Liver (tissue), 8 donors: ENCODE measurements at regions not wholly inside any gene's neighbourhood (a gene's known extent, or its start where the extent isn't known, plus 50 kb on each side); places are given as distances from the start of the nearest gene placed in this dataset.

Experiments
- DNase-seq: peaks from one replicate; pipeline ENCODE4 v3.0.0-alpha.2; 2017; ENCODE audit warnings: low spot score
- H3K27ac ChIP-seq, 2 donors: one replicate each; pipeline ENCODE4 v1.7.0; 2013; ENCODE audit warnings: inconsistent platforms in 2 of 2, low read length in 2 of 2, control low read depth in 1 of 2, low read depth in 1 of 2, mild to moderate bottlenecking in 1 of 2
- H3K27me3 ChIP-seq, 4 donors: one replicate each; pipeline versions ENCODE4 v1.6.1 to v1.7.0; 2013; ENCODE audit warnings: low read length in 3 of 4, inconsistent platforms in 1 of 4, mild to moderate bottlenecking in 1 of 4, moderate library complexity in 1 of 4; ENCODE audit not compliant: control insufficient read depth in 4 of 4, insufficient read depth in 4 of 4
- H3K36me3 ChIP-seq, 4 donors: one replicate each; pipeline versions ENCODE4 v1.6.1 to v1.7.0; 2013; ENCODE audit warnings: low read length in 3 of 4, mild to moderate bottlenecking in 3 of 4, low read depth in 1 of 4, moderate library complexity in 1 of 4; ENCODE audit not compliant: control insufficient read depth in 4 of 4, insufficient read depth in 3 of 4
- H3K4me1 ChIP-seq, 4 donors: one replicate each; pipeline versions ENCODE4 v1.6.1 to v1.7.0; 2013; ENCODE audit warnings: low read length in 3 of 4, mild to moderate bottlenecking in 3 of 4, moderate library complexity in 1 of 4; ENCODE audit not compliant: control insufficient read depth in 4 of 4, insufficient read depth in 4 of 4
- H3K4me3 ChIP-seq, 3 donors: one replicate each; pipeline versions ENCODE4 v1.6.1 to v1.7.0; 2013; ENCODE audit warnings: low read length in 3 of 3, control low read depth in 1 of 3, low read depth in 1 of 3, mild to moderate bottlenecking in 1 of 3
- H3K9ac ChIP-seq, 2 donors: one replicate each; pipeline ENCODE4 v1.7.0; 2013; ENCODE audit warnings: low read length in 2 of 2, mild to moderate bottlenecking in 2 of 2, moderate library complexity in 2 of 2, control low read depth in 1 of 2, low read depth in 1 of 2
- H3K9me3 ChIP-seq, 4 donors: one replicate each; pipeline versions ENCODE4 v1.6.1 to v1.7.0; 2013; ENCODE audit warnings: low read length in 3 of 4; ENCODE audit not compliant: control insufficient read depth in 4 of 4
- EGR1 ChIP-seq, 2 donors: IDR thresholded peaks; 2 replicates each; pipeline ENCODE4 v1.6.1; 2016 to 2018; ENCODE audit warnings: antibody characterized with exemption in 2 of 2, low read depth in 2 of 2
- FOXA1 ChIP-seq: IDR thresholded peaks from 2 replicates; pipeline ENCODE4 v1.6.1; 2016; ENCODE audit warnings: antibody characterized with exemption
- FOXA2 ChIP-seq: IDR thresholded peaks from 2 replicates; pipeline ENCODE4 v1.6.1; 2016; ENCODE audit warnings: antibody characterized with exemption
- HNF4A ChIP-seq, 2 donors: conservative IDR thresholded peaks; 2 replicates each; pipeline ENCODE4 v1.6.1; 2016; ENCODE audit warnings: antibody characterized with exemption in 2 of 2, mild to moderate bottlenecking in 2 of 2
- HNF4G ChIP-seq: IDR thresholded peaks from 2 replicates; pipeline ENCODE4 v1.6.1; 2016; ENCODE audit warnings: antibody characterized with exemption
- NR2F2 ChIP-seq: IDR thresholded peaks from 2 replicates; pipeline ENCODE4 v1.6.1; 2016; ENCODE audit warnings: antibody characterized with exemption
- RAD21 ChIP-seq, 2 donors: IDR thresholded peaks; 2 replicates each; pipeline ENCODE4 v1.6.1; 2016; ENCODE audit warnings: antibody characterized with exemption in 2 of 2, mild to moderate bottlenecking in 2 of 2
- RXRA ChIP-seq, 2 donors: IDR thresholded peaks; 2 replicates each; pipeline ENCODE4 v1.6.1; 2017 to 2018; ENCODE audit warnings: antibody characterized with exemption in 2 of 2, mild to moderate bottlenecking in 1 of 2
- SP1 ChIP-seq: IDR thresholded peaks from 2 replicates; pipeline ENCODE4 v1.6.1; 2018; ENCODE audit warnings: antibody characterized with exemption, mild to moderate bottlenecking
- TAF1 ChIP-seq: conservative IDR thresholded peaks from 2 replicates; pipeline ENCODE4 v1.6.1; 2016; ENCODE audit warnings: antibody characterized with exemption, mild to moderate bottlenecking
- WGBS: extraction: QIAGEN DNeasy Blood & Tissue Kit; methylation state at CpG from one replicate; pipeline ENCODE4 v1.1.7; 2013; 5-methylcytosine and 5-hydroxymethylcytosine counted together
- TF ChIP-seq, protein P1 (sequence below): IDR thresholded peaks from 2 replicates; pipeline ENCODE4 v1.6.1; 2016; ENCODE audit warnings: antibody characterized with exemption
- TF ChIP-seq, protein P2 (sequence below): fragments of 150-350 bp; IDR thresholded peaks from 2 replicates; pipeline ENCODE4 v1.5.1; 2017; ENCODE audit warnings: improper control_type of control experiment, low read depth, low read length; ENCODE audit not compliant: missing input control
- TF ChIP-seq, protein P3 (sequence below): IDR thresholded peaks from 2 replicates; pipeline ENCODE4 v1.6.1; 2016; ENCODE audit warnings: antibody characterized with exemption, mild to moderate bottlenecking
- TF ChIP-seq, protein P4 (sequence below): IDR thresholded peaks from 2 replicates; pipeline ENCODE4 v1.6.1; 2016; ENCODE audit warnings: antibody characterized with exemption
- TF ChIP-seq, protein P5 (sequence below): IDR thresholded peaks from 2 replicates; pipeline ENCODE4 v1.6.1; 2016; ENCODE audit warnings: antibody characterized with exemption
- donor health status: healthy.
- donor health status: healthy.
- donor health status: healthy.
- donor health status: healthy.
- donor health status: healthy.

DNA sequence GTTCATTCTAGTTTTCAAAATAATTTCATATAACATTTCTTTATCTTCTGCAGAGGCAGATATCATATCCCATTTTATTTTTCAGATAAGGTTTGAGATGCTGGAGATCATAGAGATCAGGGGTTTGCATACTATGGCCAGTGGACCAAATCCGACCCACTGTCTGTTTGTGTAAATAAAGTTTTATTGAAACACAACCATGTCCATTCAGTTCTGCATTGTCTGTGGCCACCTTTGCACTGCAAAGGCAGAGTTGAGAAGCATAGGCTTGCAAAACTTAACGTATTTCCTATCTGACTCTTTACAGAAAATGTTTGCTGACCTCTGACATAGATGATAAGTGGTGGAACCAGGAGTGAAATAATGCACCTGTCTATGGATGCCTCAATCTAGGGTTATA lies 63.9 kb upstream of the SOD3 start:
- Histone ChIP-seq H3K9me3 (no peaks in the 10 kb centered on the region), H3K4me3 (no peak overlapping the region), H3K27ac (no peak overlapping the region), H3K4me1 (no peaks in the 10 kb centered on the region), H3K36me3 (no peaks in the 10 kb centered on the region), H3K27me3 (peaks cover 0 to 3% (median 0%) of the 10 kb centered on the region in 4 donors), H3K9ac (no peak overlapping the region)
- no peak for DNase-seq
- TF ChIP-seq, protein P1, sequence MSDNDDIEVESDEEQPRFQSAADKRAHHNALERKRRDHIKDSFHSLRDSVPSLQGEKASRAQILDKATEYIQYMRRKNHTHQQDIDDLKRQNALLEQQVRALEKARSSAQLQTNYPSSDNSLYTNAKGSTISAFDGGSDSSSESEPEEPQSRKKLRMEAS = no peak
- TF ChIP-seq, protein P2, sequence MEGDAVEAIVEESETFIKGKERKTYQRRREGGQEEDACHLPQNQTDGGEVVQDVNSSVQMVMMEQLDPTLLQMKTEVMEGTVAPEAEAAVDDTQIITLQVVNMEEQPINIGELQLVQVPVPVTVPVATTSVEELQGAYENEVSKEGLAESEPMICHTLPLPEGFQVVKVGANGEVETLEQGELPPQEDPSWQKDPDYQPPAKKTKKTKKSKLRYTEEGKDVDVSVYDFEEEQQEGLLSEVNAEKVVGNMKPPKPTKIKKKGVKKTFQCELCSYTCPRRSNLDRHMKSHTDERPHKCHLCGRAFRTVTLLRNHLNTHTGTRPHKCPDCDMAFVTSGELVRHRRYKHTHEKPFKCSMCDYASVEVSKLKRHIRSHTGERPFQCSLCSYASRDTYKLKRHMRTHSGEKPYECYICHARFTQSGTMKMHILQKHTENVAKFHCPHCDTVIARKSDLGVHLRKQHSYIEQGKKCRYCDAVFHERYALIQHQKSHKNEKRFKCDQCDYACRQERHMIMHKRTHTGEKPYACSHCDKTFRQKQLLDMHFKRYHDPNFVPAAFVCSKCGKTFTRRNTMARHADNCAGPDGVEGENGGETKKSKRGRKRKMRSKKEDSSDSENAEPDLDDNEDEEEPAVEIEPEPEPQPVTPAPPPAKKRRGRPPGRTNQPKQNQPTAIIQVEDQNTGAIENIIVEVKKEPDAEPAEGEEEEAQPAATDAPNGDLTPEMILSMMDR = no peak
- TF ChIP-seq RXRA (IDR thresholded peaks at IDR 0.05) (no peak), SP1 (no peak), RAD21 (IDR thresholded peaks at IDR 0.05) (no peak), EGR1 (IDR thresholded peaks at IDR 0.05; ENCODE audit: low read depth in 2 of 2) (no peak), TAF1 (no peak), FOXA2 (no peak), FOXA1 (no peak), HNF4A (conservative IDR thresholded peaks at IDR 0.05) (no peak)
- TF ChIP-seq, protein P3, sequence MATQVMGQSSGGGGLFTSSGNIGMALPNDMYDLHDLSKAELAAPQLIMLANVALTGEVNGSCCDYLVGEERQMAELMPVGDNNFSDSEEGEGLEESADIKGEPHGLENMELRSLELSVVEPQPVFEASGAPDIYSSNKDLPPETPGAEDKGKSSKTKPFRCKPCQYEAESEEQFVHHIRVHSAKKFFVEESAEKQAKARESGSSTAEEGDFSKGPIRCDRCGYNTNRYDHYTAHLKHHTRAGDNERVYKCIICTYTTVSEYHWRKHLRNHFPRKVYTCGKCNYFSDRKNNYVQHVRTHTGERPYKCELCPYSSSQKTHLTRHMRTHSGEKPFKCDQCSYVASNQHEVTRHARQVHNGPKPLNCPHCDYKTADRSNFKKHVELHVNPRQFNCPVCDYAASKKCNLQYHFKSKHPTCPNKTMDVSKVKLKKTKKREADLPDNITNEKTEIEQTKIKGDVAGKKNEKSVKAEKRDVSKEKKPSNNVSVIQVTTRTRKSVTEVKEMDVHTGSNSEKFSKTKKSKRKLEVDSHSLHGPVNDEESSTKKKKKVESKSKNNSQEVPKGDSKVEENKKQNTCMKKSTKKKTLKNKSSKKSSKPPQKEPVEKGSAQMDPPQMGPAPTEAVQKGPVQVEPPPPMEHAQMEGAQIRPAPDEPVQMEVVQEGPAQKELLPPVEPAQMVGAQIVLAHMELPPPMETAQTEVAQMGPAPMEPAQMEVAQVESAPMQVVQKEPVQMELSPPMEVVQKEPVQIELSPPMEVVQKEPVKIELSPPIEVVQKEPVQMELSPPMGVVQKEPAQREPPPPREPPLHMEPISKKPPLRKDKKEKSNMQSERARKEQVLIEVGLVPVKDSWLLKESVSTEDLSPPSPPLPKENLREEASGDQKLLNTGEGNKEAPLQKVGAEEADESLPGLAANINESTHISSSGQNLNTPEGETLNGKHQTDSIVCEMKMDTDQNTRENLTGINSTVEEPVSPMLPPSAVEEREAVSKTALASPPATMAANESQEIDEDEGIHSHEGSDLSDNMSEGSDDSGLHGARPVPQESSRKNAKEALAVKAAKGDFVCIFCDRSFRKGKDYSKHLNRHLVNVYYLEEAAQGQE = no peak
- TF ChIP-seq, protein P4, sequence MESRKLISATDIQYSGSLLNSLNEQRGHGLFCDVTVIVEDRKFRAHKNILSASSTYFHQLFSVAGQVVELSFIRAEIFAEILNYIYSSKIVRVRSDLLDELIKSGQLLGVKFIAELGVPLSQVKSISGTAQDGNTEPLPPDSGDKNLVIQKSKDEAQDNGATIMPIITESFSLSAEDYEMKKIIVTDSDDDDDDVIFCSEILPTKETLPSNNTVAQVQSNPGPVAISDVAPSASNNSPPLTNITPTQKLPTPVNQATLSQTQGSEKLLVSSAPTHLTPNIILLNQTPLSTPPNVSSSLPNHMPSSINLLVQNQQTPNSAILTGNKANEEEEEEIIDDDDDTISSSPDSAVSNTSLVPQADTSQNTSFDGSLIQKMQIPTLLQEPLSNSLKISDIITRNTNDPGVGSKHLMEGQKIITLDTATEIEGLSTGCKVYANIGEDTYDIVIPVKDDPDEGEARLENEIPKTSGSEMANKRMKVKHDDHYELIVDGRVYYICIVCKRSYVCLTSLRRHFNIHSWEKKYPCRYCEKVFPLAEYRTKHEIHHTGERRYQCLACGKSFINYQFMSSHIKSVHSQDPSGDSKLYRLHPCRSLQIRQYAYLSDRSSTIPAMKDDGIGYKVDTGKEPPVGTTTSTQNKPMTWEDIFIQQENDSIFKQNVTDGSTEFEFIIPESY = no peak
- 57% methylated on average over 2 of the region's 2 CpGs for WGBS

DNA sequence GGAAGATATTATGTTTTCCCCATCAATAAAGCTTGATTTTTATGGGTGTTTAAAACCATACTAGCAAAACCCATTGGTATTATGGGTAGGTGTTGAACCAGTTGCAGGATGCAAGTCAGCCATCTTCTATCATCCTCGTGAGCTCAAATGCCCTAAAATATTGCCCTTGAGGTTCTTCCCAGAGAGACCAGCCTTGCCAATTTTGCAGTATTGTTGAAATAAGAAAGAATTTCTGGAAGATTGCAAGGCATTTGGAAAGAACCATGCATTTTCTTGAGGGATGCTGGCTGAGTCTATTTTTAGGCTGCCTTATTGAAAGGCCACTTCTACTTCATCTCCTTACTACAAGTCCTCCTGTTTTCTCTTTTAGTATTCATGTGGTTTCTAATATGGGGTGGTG lies 60.9 kb upstream of the SOD3 start:
- WGBS = 82% methylated on average over 1 of the region's 1 CpG
- H3K9me3 ChIP-seq = peaks cover 0 to 2% (median 1%) of the 10 kb centered on the region in 4 donors
- no peaks in the 10 kb centered on the region for H3K4me1 ChIP-seq
- H3K27ac ChIP-seq = no peak overlapping the region
- DNase-seq = no peak
- no peaks in the 10 kb centered on the region for H3K36me3 ChIP-seq
- H3K4me3 ChIP-seq = no peak overlapping the region
- H3K27me3 ChIP-seq = no peaks in the 10 kb centered on the region
- H3K9ac ChIP-seq = no peak overlapping the region
- TF ChIP-seq TAF1 = no peak
- TF ChIP-seq EGR1 (IDR thresholded peaks at IDR 0.05; ENCODE audit: low read depth in 2 of 2) = no peak
- TF ChIP-seq, protein P4 = no peak
- no peak for TF ChIP-seq FOXA2
- TF ChIP-seq SP1 = no peak
- TF ChIP-seq, protein P5, sequence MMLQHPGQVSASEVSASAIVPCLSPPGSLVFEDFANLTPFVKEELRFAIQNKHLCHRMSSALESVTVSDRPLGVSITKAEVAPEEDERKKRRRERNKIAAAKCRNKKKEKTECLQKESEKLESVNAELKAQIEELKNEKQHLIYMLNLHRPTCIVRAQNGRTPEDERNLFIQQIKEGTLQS = no peak
- TF ChIP-seq FOXA1 = no peak
- no peak for TF ChIP-seq RXRA (IDR thresholded peaks at IDR 0.05)
- no peak for TF ChIP-seq HNF4G
- TF ChIP-seq NR2F2 = no peak
- TF ChIP-seq, protein P2 = no peak
- TF ChIP-seq, protein P3 = no peak
